ENCODE measurements at regions not wholly inside any gene's neighbourhood (a gene's known extent, or its start where the extent isn't known, plus 50 kb on each side); places are given as distances from the start of the nearest gene placed in this dataset.

DNA sequence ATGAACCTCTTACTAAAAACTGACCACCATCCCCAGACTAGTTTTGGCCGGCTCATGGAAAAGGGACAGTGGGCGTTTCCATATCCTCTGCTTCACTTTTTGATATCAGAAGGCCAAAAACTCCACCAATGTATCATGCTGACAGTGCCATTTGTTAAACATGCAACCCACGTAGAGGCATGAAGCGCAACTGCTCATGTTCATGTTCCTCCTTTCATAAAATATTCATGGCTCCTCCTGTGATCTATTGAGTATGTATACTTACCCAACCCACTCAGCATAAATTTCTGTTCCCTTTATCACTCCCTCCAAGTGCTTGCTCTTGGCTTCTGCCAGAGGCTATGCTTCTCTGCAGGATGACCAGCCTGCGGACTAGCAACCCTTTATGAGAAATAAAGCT, 58.7 kb upstream of the TGFBR2 start:
- no peaks in the 10 kb centered on the region for H3K9me3 ChIP-seq (ENCODE audit: control insufficient read depth, low read depth, low read length)
- no peaks in the 10 kb centered on the region for H3K27me3 ChIP-seq (ENCODE audit: control insufficient read depth, insufficient read depth, low read length)
- no peak overlapping the region for H3K27ac ChIP-seq (ENCODE audit: low read length)
- H3K36me3 ChIP-seq (ENCODE audit: control insufficient read depth, low read depth, low read length) = no peaks in the 10 kb centered on the region
- peaks cover 36% of the 10 kb centered on the region for H3K4me1 ChIP-seq (ENCODE audit: control insufficient read depth, low read depth, low read length)
- no peak overlapping the region for H3K4me3 ChIP-seq (ENCODE audit: low read length)
- H3K9ac ChIP-seq (ENCODE audit: low read length) = no peak overlapping the region

DNA sequence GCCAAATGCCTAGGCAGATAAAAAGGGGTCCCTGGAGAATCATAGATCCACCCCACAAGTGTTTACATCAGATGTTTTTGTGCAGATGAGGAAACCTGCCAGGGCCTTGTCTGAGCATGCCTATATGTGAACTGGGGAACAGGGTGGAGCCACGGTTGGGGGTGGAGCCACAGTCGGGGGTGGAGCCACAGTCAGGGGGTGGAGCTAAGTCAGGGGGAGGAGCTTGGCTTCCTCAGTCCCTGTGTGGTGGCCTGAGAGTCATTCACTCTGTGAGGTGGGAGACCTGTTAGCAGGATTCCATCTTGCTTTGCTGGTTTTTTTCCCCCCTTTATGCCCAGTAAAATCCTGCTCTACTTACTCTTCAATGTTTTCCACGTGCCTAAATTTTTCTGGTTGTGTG, 57.8 kb upstream of the TGFBR2 start:
- H3K27ac ChIP-seq (ENCODE audit: low read length) = peak overlapping the region; percentile 9
- no peaks in the 10 kb centered on the region for H3K9me3 ChIP-seq (ENCODE audit: control insufficient read depth, low read depth, low read length)
- H3K36me3 ChIP-seq (ENCODE audit: control insufficient read depth, low read depth, low read length) = no peaks in the 10 kb centered on the region
- H3K4me3 ChIP-seq (ENCODE audit: low read length) = no peak overlapping the region
- H3K9ac ChIP-seq (ENCODE audit: low read length) = no peak overlapping the region
- H3K4me1 ChIP-seq (ENCODE audit: control insufficient read depth, low read depth, low read length) = peaks cover 37% of the 10 kb centered on the region
- no peaks in the 10 kb centered on the region for H3K27me3 ChIP-seq (ENCODE audit: control insufficient read depth, insufficient read depth, low read length)

DNA sequence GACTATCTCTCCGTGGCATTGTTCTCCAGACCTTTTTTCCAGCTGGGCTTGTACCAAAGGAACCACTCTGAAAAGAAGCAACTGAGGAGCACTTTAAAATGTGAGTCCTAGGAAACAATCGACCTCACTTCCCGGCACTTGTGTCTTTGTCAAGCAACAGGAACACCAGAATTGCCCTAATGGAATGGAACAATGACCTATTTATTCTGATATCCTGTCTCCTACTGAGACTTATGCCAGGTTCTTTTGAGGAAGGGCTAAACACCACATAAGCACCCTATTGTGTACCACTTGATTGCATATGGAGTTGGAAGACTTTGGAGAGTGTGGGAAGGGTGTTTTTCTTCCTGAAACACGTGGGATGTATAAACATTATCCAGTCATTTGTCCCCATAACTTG, 56.8 kb upstream of the TGFBR2 start:
- H3K4me1 ChIP-seq (ENCODE audit: control insufficient read depth, low read depth, low read length) = peaks cover 37% of the 10 kb centered on the region
- H3K4me3 ChIP-seq (ENCODE audit: low read length) = no peak overlapping the region
- no peaks in the 10 kb centered on the region for H3K36me3 ChIP-seq (ENCODE audit: control insufficient read depth, low read depth, low read length)
- no peaks in the 10 kb centered on the region for H3K9me3 ChIP-seq (ENCODE audit: control insufficient read depth, low read depth, low read length)
- no peaks in the 10 kb centered on the region for H3K27me3 ChIP-seq (ENCODE audit: control insufficient read depth, insufficient read depth, low read length)
- H3K27ac ChIP-seq (ENCODE audit: low read length) = no peak overlapping the region
- H3K9ac ChIP-seq (ENCODE audit: low read length) = no peak overlapping the region

DNA sequence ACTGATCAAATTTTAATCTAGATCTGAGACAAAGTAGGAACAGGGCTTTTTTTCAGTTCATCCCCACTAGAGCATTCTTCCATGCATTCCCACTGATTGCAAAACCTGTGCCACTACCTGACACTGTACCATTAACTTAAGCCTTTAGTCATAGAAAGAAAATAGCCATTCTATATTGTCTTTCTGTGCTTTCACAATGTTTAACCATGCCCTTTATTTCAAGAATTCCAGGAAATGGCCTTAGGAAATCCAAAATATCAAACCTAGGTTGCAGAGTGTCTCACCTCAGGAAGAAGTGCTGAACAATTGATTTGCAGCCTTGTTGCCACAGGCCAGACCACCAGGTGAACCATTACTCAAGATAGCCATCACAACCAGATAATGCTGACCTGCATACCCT, 56.2 kb upstream of the TGFBR2 start:
- Histone ChIP-seq H3K9me3 (ENCODE audit: control insufficient read depth, low read depth, low read length) (no peaks in the 10 kb centered on the region), H3K4me3 (ENCODE audit: low read length) (no peak overlapping the region), H3K4me1 (ENCODE audit: control insufficient read depth, low read depth, low read length) (peaks cover 37% of the 10 kb centered on the region), H3K36me3 (ENCODE audit: control insufficient read depth, low read depth, low read length) (no peaks in the 10 kb centered on the region), H3K27me3 (ENCODE audit: control insufficient read depth, insufficient read depth, low read length) (no peaks in the 10 kb centered on the region), H3K27ac (ENCODE audit: low read length) (no peak overlapping the region), H3K9ac (ENCODE audit: low read length) (no peak overlapping the region)

DNA sequence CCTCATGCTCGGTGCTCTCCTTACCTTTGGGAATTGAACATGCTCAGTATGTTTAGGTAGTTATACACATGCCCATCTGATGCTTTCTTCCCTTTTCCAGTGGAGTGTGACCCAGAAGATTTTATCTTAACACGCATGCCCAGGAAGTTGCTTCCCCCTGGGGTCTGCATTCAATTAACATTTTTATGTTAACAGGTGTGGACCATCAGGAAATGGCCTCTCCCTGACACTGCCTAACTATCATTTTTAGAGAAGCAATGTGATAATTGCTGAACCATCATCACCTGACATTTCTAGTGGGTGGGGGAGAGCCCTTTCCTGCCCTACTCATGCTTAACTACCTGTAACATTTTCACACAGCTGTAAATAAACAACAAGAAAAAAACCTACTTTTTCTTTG, 55.1 kb upstream of the TGFBR2 start:
- no peaks in the 10 kb centered on the region for H3K9me3 ChIP-seq (ENCODE audit: control insufficient read depth, low read depth, low read length)
- no peak overlapping the region for H3K9ac ChIP-seq (ENCODE audit: low read length)
- H3K36me3 ChIP-seq (ENCODE audit: control insufficient read depth, low read depth, low read length) = no peaks in the 10 kb centered on the region
- no peaks in the 10 kb centered on the region for H3K27me3 ChIP-seq (ENCODE audit: control insufficient read depth, insufficient read depth, low read length)
- peak overlapping the region; percentile 4 for H3K4me3 ChIP-seq (ENCODE audit: low read length)
- peaks cover 37% of the 10 kb centered on the region for H3K4me1 ChIP-seq (ENCODE audit: control insufficient read depth, low read depth, low read length)
- no peak overlapping the region for H3K27ac ChIP-seq (ENCODE audit: low read length)

DNA sequence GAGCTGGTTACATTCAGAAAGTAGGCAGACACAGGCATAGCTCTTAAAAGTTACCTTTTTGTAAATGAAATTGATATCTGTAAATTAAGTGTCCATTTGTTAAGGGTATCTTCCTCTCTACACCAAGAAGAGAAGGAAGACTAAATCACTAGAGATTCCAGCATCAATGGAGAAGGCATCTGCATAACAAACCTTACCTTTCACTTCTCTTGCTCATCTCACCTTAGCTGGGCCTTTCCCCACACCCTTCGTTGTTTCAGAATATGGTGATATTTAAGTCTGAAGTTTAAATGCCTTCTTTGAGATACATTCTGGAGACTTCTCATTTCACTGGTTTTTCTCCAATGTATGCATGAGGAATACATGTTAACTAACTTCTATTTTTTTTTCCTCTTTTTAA, 54.5 kb upstream of the TGFBR2 start:
- H3K27ac ChIP-seq (ENCODE audit: low read length) = no peak overlapping the region
- no peaks in the 10 kb centered on the region for H3K36me3 ChIP-seq (ENCODE audit: control insufficient read depth, low read depth, low read length)
- no peaks in the 10 kb centered on the region for H3K9me3 ChIP-seq (ENCODE audit: control insufficient read depth, low read depth, low read length)
- H3K4me3 ChIP-seq (ENCODE audit: low read length) = peak overlapping the region; percentile 4
- no peak overlapping the region for H3K9ac ChIP-seq (ENCODE audit: low read length)
- peaks cover 37% of the 10 kb centered on the region for H3K4me1 ChIP-seq (ENCODE audit: control insufficient read depth, low read depth, low read length)
- no peaks in the 10 kb centered on the region for H3K27me3 ChIP-seq (ENCODE audit: control insufficient read depth, insufficient read depth, low read length)

DNA sequence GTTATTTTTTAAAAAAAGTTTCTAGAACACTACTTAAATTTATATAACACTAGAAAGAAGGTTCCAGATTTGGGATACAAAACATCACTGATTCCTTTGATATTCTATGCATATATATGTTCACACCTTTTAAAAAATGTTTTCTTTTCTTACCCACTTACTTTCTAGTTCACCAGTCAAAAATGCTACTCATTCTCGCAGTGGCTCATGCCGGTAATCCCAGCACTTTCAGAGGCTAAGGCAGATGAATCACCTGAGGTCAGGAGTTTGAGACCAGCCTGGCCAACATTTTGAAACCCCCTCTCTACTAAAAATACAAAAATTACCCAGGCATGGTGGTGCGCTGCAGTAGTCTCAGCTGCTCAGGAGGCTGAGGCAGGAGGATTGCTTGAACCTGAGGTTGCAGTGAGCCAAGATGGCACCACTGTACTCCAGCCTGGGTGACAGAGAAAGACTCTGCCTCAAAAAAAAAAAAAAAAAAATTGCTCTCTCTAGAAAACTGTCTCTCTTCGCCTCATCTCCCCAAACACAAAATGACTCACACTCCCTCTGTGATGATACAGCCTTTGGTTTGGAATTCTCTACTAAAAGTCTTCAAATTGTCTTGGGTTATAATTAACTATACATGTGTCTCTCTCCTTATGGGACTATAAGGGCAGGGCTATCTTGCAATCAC, 52.6 kb upstream of the TGFBR2 start:
- Histone ChIP-seq H3K36me3 (ENCODE audit: control insufficient read depth, low read depth, low read length) (no peaks in the 10 kb centered on the region), H3K27ac (ENCODE audit: low read length) (no peak overlapping the region), H3K4me3 (ENCODE audit: low read length) (no peak overlapping the region), H3K9ac (ENCODE audit: low read length) (no peak overlapping the region), H3K27me3 (ENCODE audit: control insufficient read depth, insufficient read depth, low read length) (no peaks in the 10 kb centered on the region), H3K9me3 (ENCODE audit: control insufficient read depth, low read depth, low read length) (no peaks in the 10 kb centered on the region), H3K4me1 (ENCODE audit: control insufficient read depth, low read depth, low read length) (peaks cover 36% of the 10 kb centered on the region)

DNA sequence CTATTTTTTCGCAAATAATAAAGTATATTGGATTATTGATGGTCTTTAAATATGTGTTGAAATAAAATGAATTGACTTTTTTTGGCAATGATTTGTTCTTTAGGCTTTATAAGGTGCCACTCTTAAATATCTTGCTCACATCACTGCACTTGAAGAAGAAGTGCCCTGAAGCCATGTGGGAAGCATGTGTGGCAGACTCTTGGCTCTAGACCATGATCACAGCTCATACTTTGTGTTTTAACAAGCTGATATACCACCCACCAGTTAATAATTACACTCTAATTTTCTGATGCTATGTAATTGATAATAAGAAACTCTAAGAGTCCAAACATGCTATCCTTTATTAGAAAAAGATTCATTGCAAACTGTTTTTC, 52.1 kb upstream of the TGFBR2 start:
- no peak overlapping the region for H3K4me3 ChIP-seq (ENCODE audit: low read length)
- H3K9ac ChIP-seq (ENCODE audit: low read length) = no peak overlapping the region
- H3K4me1 ChIP-seq (ENCODE audit: control insufficient read depth, low read depth, low read length) = peaks cover 30% of the 10 kb centered on the region
- H3K36me3 ChIP-seq (ENCODE audit: control insufficient read depth, low read depth, low read length) = no peaks in the 10 kb centered on the region
- H3K27me3 ChIP-seq (ENCODE audit: control insufficient read depth, insufficient read depth, low read length) = no peaks in the 10 kb centered on the region
- no peaks in the 10 kb centered on the region for H3K9me3 ChIP-seq (ENCODE audit: control insufficient read depth, low read depth, low read length)
- no peak overlapping the region for H3K27ac ChIP-seq (ENCODE audit: low read length)

DNA sequence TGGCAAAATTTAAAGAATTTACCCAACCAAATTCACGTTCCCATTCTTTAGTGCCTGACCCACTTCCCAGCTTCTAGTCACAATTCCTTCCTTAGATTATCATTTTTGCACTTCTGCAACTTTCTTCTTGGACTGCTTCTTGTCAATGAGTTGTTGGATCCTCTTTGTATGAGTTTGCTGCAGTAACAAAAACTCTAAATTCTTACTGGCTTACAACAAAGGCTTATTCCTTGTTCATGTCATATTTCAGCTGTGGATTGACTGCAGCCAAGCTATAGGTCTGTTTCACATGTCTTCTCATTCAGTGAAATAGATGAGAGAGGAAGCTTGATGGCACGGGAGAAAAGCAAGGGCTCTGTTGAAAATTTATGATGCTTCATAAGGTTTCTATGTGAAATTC, 50.4 kb upstream of the TGFBR2 start:
- Histone ChIP-seq H3K27ac (ENCODE audit: low read length) (no peak overlapping the region), H3K36me3 (ENCODE audit: control insufficient read depth, low read depth, low read length) (no peaks in the 10 kb centered on the region), H3K4me1 (ENCODE audit: control insufficient read depth, low read depth, low read length) (peaks cover 18% of the 10 kb centered on the region), H3K4me3 (ENCODE audit: low read length) (no peak overlapping the region), H3K9ac (ENCODE audit: low read length) (no peak overlapping the region), H3K9me3 (ENCODE audit: control insufficient read depth, low read depth, low read length) (no peaks in the 10 kb centered on the region), H3K27me3 (ENCODE audit: control insufficient read depth, insufficient read depth, low read length) (no peaks in the 10 kb centered on the region)

All from iPS-18a (cell line).